ENCODE measurements at regions not wholly inside any gene's neighbourhood (a gene's known extent, or its start where the extent isn't known, plus 50 kb on each side); places are given as distances from the start of the nearest gene placed in this dataset.

GRCh38 chr6:150661216-150662007 is 61.7 kb downstream of the PLEKHG1 start:
- no peak for TF ChIP-seq YY1 (IDR thresholded peaks at IDR 0.05; ENCODE audit: insufficient read depth, insufficient read length)
- no peak for TF ChIP-seq ZNF274 (IDR thresholded peaks at IDR 0.05; ENCODE audit: low read depth, low read length)
- no peak for TF ChIP-seq SUZ12 (IDR thresholded peaks at IDR 0.05; ENCODE audit: extremely low read depth, insufficient read depth, insufficient read length)
